ENCODE measurements at regions not wholly inside any gene's neighbourhood (a gene's known extent, or its start where the extent isn't known, plus 50 kb on each side); places are given as distances from the start of the nearest gene placed in this dataset.

- DNase-seq, result no peak
Observed at GRCh38 chr4:137310166-137310565, 222.1 kb downstream of the PCDH18 start.

GRCh38 chr4:137309424-137309823 lies 222.9 kb downstream of the PCDH18 start:
- DNase-seq, result no peak

- no peak for DNase-seq
Observed at GRCh38 chr4:137307806-137308205, 224.5 kb downstream of the PCDH18 start.

- DNase-seq, result no peak
Observed at GRCh38 chr4:137300776-137301175, 231.5 kb downstream of the PCDH18 start.

- DNase-seq, result no peak
Observed at GRCh38 chr4:137299281-137299680, 233.0 kb downstream of the PCDH18 start.

GRCh38 chr4:137293281-137293680 lies 239.0 kb downstream of the PCDH18 start:
- no peak for DNase-seq

GRCh38 chr4:137283737-137284136 lies 248.6 kb downstream of the PCDH18 start:
- no peak for DNase-seq

- DNase-seq, result no peak
Observed at GRCh38 chr4:137278431-137278830, 253.9 kb downstream of the PCDH18 start.

- DNase-seq, result no peak
Observed at GRCh38 chr4:137274404-137274803, 257.9 kb downstream of the PCDH18 start.

GRCh38 chr4:137267024-137267423 lies 265.3 kb downstream of the PCDH18 start:
- DNase-seq, result no peak

GRCh38 chr4:137266511-137266910 lies 265.8 kb downstream of the PCDH18 start:
- no peak for DNase-seq

GRCh38 chr4:137263206-137263605 lies 269.1 kb downstream of the PCDH18 start:
- DNase-seq, result no peak

- DNase-seq, result no peak
Observed at GRCh38 chr4:137253949-137254348, 278.3 kb downstream of the PCDH18 start.

GRCh38 chr4:137249112-137249511 lies 283.2 kb downstream of the PCDH18 start:
- DNase-seq, result no peak

GRCh38 chr4:137238456-137239162 lies 293.7 kb downstream of the PCDH18 start:
- DNase-seq, result no peak

- DNase-seq, result no peak
Observed at GRCh38 chr4:137226900-137227299, 305.4 kb downstream of the PCDH18 start.

GRCh38 chr4:137226221-137226620 lies 306.1 kb downstream of the PCDH18 start:
- no peak for DNase-seq

GRCh38 chr4:137213372-137214173 lies 318.7 kb downstream of the PCDH18 start:
- no peak for DNase-seq

GRCh38 chr4:137212601-137213000 lies 319.7 kb downstream of the PCDH18 start:
- DNase-seq, result no peak

GRCh38 chr4:137209240-137209639 lies 323.1 kb downstream of the PCDH18 start:
- DNase-seq, result no peak

- no peak for DNase-seq
Observed at GRCh38 chr4:137206781-137207180, 325.5 kb downstream of the PCDH18 start.

GRCh38 chr4:137203601-137204000 lies 328.7 kb downstream of the PCDH18 start:
- DNase-seq, result no peak

- no peak for DNase-seq
Observed at GRCh38 chr4:137200322-137200721, 332.0 kb downstream of the PCDH18 start.

GRCh38 chr4:137198791-137199190 lies 333.5 kb downstream of the PCDH18 start:
- no peak for DNase-seq
